ENCODE measurements at regions not wholly inside any gene's neighbourhood (a gene's known extent, or its start where the extent isn't known, plus 50 kb on each side); places are given as distances from the start of the nearest gene placed in this dataset.

- POLR2A ChIA-PET: no interaction called here
- WGBS (ENCODE audit: low lambda C conversion rate): 15% methylated on average over 2 of the region's 2 CpGs
Observed at GRCh38 chr20:6657904-6658303, 109.6 kb upstream of the BMP2 start.

GRCh38 chr20:6657111-6657510 lies 110.4 kb upstream of the BMP2 start:
- Histone ChIP-seq H3K4me2 (no peak overlapping the region), H4K20me1 (ENCODE audit: insufficient read depth) (no peaks in the 10 kb centered on the region), H3K9ac (no peak overlapping the region), H3K9me3 (no peaks in the 10 kb centered on the region), H3K27ac (ENCODE audit: low read depth in 2 of 2, low read length in 1 of 2) (no peak overlapping the region), H3K79me2 (ENCODE audit: insufficient read depth) (no peaks in the 10 kb centered on the region), H3K9me2 (no peaks in the 10 kb centered on the region), H3K4me3 (ENCODE audit: low read depth in 2 of 2, low read length in 1 of 2) (no peak overlapping the region), H3K27me3 (ENCODE audit: insufficient read depth) (no peaks in the 10 kb centered on the region), H2AFZ (ENCODE audit: low read depth) (no peak overlapping the region), H3F3A (replicated peaks; ENCODE audit: insufficient read depth) (no peaks in the 10 kb centered on the region), H3K4me1 (ENCODE audit: control insufficient read depth in 1 of 2, insufficient read depth in 2 of 2, low read depth in 1 of 2, low read length in 1 of 2) (no peaks in the 10 kb centered on the region), H3K36me3 (replicated peaks in 1 of 2; ENCODE audit: control insufficient read depth in 1 of 2, insufficient read depth in 2 of 2, low read length in 1 of 2) (no peaks in the 10 kb centered on the region)
- 37% methylated on average over 5 of the region's 5 CpGs for WGBS (ENCODE audit: low lambda C conversion rate)
- DNase-seq: no peak
- POLR2A ChIA-PET: no interaction called here
- CTCF ChIA-PET: no interaction called here
- no peak for TF ChIP-seq REST (IDR thresholded peaks at IDR 0.05; ENCODE audit: low read depth, low read length)
- no peak for TF ChIP-seq CTCF (IDR thresholded peaks at IDR 0.05)
- TF ChIP-seq FOSL2 (IDR thresholded peaks at IDR 0.05; ENCODE audit: borderline replicate concordance, low read depth): no peak
- no peak for TF ChIP-seq POLR2AphosphoS5 (IDR thresholded peaks at IDR 0.05; ENCODE audit: low read depth, low read length)
- TF ChIP-seq USF1 (IDR thresholded peaks at IDR 0.05; ENCODE audit: borderline replicate concordance, low read depth): no peak
- TF ChIP-seq EP300 (IDR thresholded peaks at IDR 0.05; ENCODE audit: borderline replicate concordance in 1 of 2, low read depth in 1 of 2, low read length in 1 of 2): no peak
- no peak for TF ChIP-seq NFIC (IDR thresholded peaks at IDR 0.05; ENCODE audit: borderline replicate concordance)
- no peak for TF ChIP-seq RAD21 (IDR thresholded peaks at IDR 0.05; ENCODE audit: low read length)
- no peak for TF ChIP-seq IRF3 (IDR thresholded peaks at IDR 0.05; ENCODE audit: low read depth, low read length)
- no peak for TF ChIP-seq MAX (IDR thresholded peaks at IDR 0.05; ENCODE audit: low read depth)
- no peak for TF ChIP-seq USF2 (IDR thresholded peaks at IDR 0.05; ENCODE audit: borderline replicate concordance, low read depth, low read length)
- no peak for TF ChIP-seq ZBTB33 (IDR thresholded peaks at IDR 0.05; ENCODE audit: borderline replicate concordance, low read depth)
- TF ChIP-seq TAF1 (IDR thresholded peaks at IDR 0.05; ENCODE audit: borderline replicate concordance, low read depth, low read length): no peak
- TF ChIP-seq JUND (IDR thresholded peaks at IDR 0.05): no peak
- no peak for TF ChIP-seq TEAD4 (IDR thresholded peaks at IDR 0.05; ENCODE audit: borderline replicate concordance, insufficient read depth)
- no peak for TF ChIP-seq EZH2phosphoT487 (IDR thresholded peaks at IDR 0.05; ENCODE audit: borderline replicate concordance, low read depth)
- no peak for TF ChIP-seq YY1 (IDR thresholded peaks at IDR 0.05; ENCODE audit: low read depth)

More at GRCh38 chr20:6657904-6658303, 109.6 kb upstream of the BMP2 start:
- Histone ChIP-seq H3K27me3 (ENCODE audit: insufficient read depth) (no peaks in the 10 kb centered on the region), H3K9me3 (no peaks in the 10 kb centered on the region), H3K27ac (ENCODE audit: low read depth in 2 of 2, low read length in 1 of 2) (no peak overlapping the region), H3K36me3 (replicated peaks in 1 of 2; ENCODE audit: control insufficient read depth in 1 of 2, insufficient read depth in 2 of 2, low read length in 1 of 2) (no peaks in the 10 kb centered on the region), H3F3A (replicated peaks; ENCODE audit: insufficient read depth) (no peaks in the 10 kb centered on the region), H3K4me1 (ENCODE audit: control insufficient read depth in 1 of 2, insufficient read depth in 2 of 2, low read depth in 1 of 2, low read length in 1 of 2) (no peaks in the 10 kb centered on the region), H3K9me2 (no peaks in the 10 kb centered on the region), H4K20me1 (ENCODE audit: insufficient read depth) (no peaks in the 10 kb centered on the region), H3K4me2 (no peak overlapping the region), H3K4me3 (ENCODE audit: low read depth in 2 of 2, low read length in 1 of 2) (no peak overlapping the region), H3K79me2 (ENCODE audit: insufficient read depth) (no peaks in the 10 kb centered on the region), H2AFZ (ENCODE audit: low read depth) (no peak overlapping the region), H3K9ac (no peak overlapping the region)
- no peak for TF ChIP-seq RFX5 (IDR thresholded peaks at IDR 0.05; ENCODE audit: low read length)
- CTCF ChIA-PET: no interaction called here
- no peak for DNase-seq

All from SK-N-SH (cell line).